ENCODE measurements at regions not wholly inside any gene's neighbourhood (a gene's known extent, or its start where the extent isn't known, plus 50 kb on each side); places are given as distances from the start of the nearest gene placed in this dataset.

GRCh38 chr6:74768120-74768519, 437.7 kb downstream of the COL12A1 start:
- TF ChIP-seq CTCF (IDR thresholded peaks at IDR 0.05) (no peak), POLR2A (IDR thresholded peaks at IDR 0.05) (no peak)
